ENCODE measurements at regions not wholly inside any gene's neighbourhood (a gene's known extent, or its start where the extent isn't known, plus 50 kb on each side); places are given as distances from the start of the nearest gene placed in this dataset.

- no peak for DNase-seq
Observed at GRCh38 chr3:59644479-59645402, 594.9 kb upstream of the CFAP20DC start.

GRCh38 chr3:59641169-59641899, 591.5 kb upstream of the CFAP20DC start:
- DNase-seq, result no peak

- no peak for DNase-seq
Observed at GRCh38 chr3:59632760-59633573, 583.1 kb upstream of the CFAP20DC start.

- DNase-seq, result no peak
Observed at GRCh38 chr3:59631482-59631881, 581.7 kb upstream of the CFAP20DC start.

GRCh38 chr3:59621037-59621436, 571.2 kb upstream of the CFAP20DC start:
- no peak for DNase-seq

- no peak for DNase-seq
Observed at GRCh38 chr3:59620325-59620724, 570.5 kb upstream of the CFAP20DC start.

- no peak for DNase-seq
Observed at GRCh38 chr3:59612444-59612715, 562.6 kb upstream of the CFAP20DC start.

- no peak for DNase-seq
Observed at GRCh38 chr3:59611649-59612443, 562.0 kb upstream of the CFAP20DC start.

- DNase-seq, result no peak
Observed at GRCh38 chr3:59609657-59610348, 560.0 kb upstream of the CFAP20DC start.

GRCh38 chr3:59608356-59608755, 558.5 kb upstream of the CFAP20DC start:
- no peak for DNase-seq

GRCh38 chr3:59607656-59608055, 557.8 kb upstream of the CFAP20DC start:
- no peak for DNase-seq

GRCh38 chr3:59606638-59607266, 556.9 kb upstream of the CFAP20DC start:
- DNase-seq, result no peak

GRCh38 chr3:59605944-59606534, 556.2 kb upstream of the CFAP20DC start:
- DNase-seq, result no peak

- no peak for DNase-seq
Observed at GRCh38 chr3:59605318-59605717, 555.5 kb upstream of the CFAP20DC start.

GRCh38 chr3:59601486-59601885, 551.7 kb upstream of the CFAP20DC start:
- DNase-seq, result no peak

- DNase-seq, result no peak
Observed at GRCh38 chr3:59600631-59601030, 550.8 kb upstream of the CFAP20DC start.

- no peak for DNase-seq
Observed at GRCh38 chr3:59596741-59597140, 546.9 kb upstream of the CFAP20DC start.

GRCh38 chr3:59595830-59596229, 546.0 kb upstream of the CFAP20DC start:
- no peak for DNase-seq

GRCh38 chr3:59593380-59593779, 543.6 kb upstream of the CFAP20DC start:
- DNase-seq, result no peak

GRCh38 chr3:59580996-59581395, 531.2 kb upstream of the CFAP20DC start:
- DNase-seq, result no peak

GRCh38 chr3:59580499-59580898, 530.7 kb upstream of the CFAP20DC start:
- no peak for DNase-seq
